ENCODE measurements at regions not wholly inside any gene's neighbourhood (a gene's known extent, or its start where the extent isn't known, plus 50 kb on each side); places are given as distances from the start of the nearest gene placed in this dataset.

- H3K4me1 ChIP-seq: peaks cover 0 to 12% (median 9%) of the 10 kb centered on the region in 4 donors
- H3K4me3 ChIP-seq: no peak overlapping the region
- intact Hi-C loops (cut with DNase I; ENCODE audit: low total_unique reads): no loop called here
- H3K27me3 ChIP-seq: no peaks in the 10 kb centered on the region
- TF ChIP-seq CTCF (IDR thresholded peaks at IDR 0.05): no peak
- H3K36me3 ChIP-seq: no peaks in the 10 kb centered on the region
- no peaks in the 10 kb centered on the region for H3K9me3 ChIP-seq
- DNase-seq: no peak
- no peak overlapping the region for H3K27ac ChIP-seq
These were observed 128.4 kb upstream of the ESR1 start for GRCh38 chr6:151679081-151679480.

- Histone ChIP-seq H3K36me3 (no peaks in the 10 kb centered on the region), H3K4me1 (peaks cover 0 to 12% (median 9%) of the 10 kb centered on the region in 4 donors), H3K9me3 (no peaks in the 10 kb centered on the region), H3K27ac (no peak overlapping the region), H3K4me3 (no peak overlapping the region), H3K27me3 (no peaks in the 10 kb centered on the region)
- no peak for DNase-seq
- no peak for TF ChIP-seq CTCF (IDR thresholded peaks at IDR 0.05)
- intact Hi-C loops (cut with DNase I; ENCODE audit: low total_unique reads): no loop called here
These were observed 127.5 kb upstream of the ESR1 start for GRCh38 chr6:151679941-151680340.

- Histone ChIP-seq H3K27ac (no peak overlapping the region), H3K27me3 (no peaks in the 10 kb centered on the region), H3K36me3 (no peaks in the 10 kb centered on the region), H3K4me3 (peak overlapping the region; percentile 17 to 41), H3K9me3 (no peaks in the 10 kb centered on the region), H3K4me1 (peaks cover 0 to 12% (median 9%) of the 10 kb centered on the region in 4 donors)
- no peak for TF ChIP-seq CTCF (IDR thresholded peaks at IDR 0.05)
- no peak for DNase-seq
- intact Hi-C loops (cut with DNase I; ENCODE audit: low total_unique reads): no loop called here
These were observed 126.5 kb upstream of the ESR1 start for GRCh38 chr6:151680846-151681432.

- H3K4me3 ChIP-seq: peak overlapping the region; percentile 17 to 41
- H3K27me3 ChIP-seq: no peaks in the 10 kb centered on the region
- TF ChIP-seq CTCF (IDR thresholded peaks at IDR 0.05): no peak
- intact Hi-C loops (cut with DNase I; ENCODE audit: low total_unique reads): no loop called here
- H3K27ac ChIP-seq: no peak overlapping the region
- no peaks in the 10 kb centered on the region for H3K9me3 ChIP-seq
- peaks cover 0 to 12% (median 9%) of the 10 kb centered on the region in 4 donors for H3K4me1 ChIP-seq
- H3K36me3 ChIP-seq: no peaks in the 10 kb centered on the region
- no peak for DNase-seq
These were observed 125.9 kb upstream of the ESR1 start for GRCh38 chr6:151681433-151682059.

- Histone ChIP-seq H3K9me3 (no peaks in the 10 kb centered on the region), H3K27ac (no peak overlapping the region), H3K36me3 (no peaks in the 10 kb centered on the region), H3K27me3 (no peaks in the 10 kb centered on the region), H3K4me1 (peaks cover 0 to 12% (median 9%) of the 10 kb centered on the region in 4 donors), H3K4me3 (no peak overlapping the region)
- no peak for DNase-seq
- intact Hi-C loops (cut with DNase I; ENCODE audit: low total_unique reads): no loop called here
- no peak for TF ChIP-seq CTCF (IDR thresholded peaks at IDR 0.05)
These were observed 125.2 kb upstream of the ESR1 start for GRCh38 chr6:151682251-151682650.

Data from tibial artery (tissue), 4 donors.